ENCODE measurements at regions not wholly inside any gene's neighbourhood (a gene's known extent, or its start where the extent isn't known, plus 50 kb on each side); places are given as distances from the start of the nearest gene placed in this dataset.

DNA sequence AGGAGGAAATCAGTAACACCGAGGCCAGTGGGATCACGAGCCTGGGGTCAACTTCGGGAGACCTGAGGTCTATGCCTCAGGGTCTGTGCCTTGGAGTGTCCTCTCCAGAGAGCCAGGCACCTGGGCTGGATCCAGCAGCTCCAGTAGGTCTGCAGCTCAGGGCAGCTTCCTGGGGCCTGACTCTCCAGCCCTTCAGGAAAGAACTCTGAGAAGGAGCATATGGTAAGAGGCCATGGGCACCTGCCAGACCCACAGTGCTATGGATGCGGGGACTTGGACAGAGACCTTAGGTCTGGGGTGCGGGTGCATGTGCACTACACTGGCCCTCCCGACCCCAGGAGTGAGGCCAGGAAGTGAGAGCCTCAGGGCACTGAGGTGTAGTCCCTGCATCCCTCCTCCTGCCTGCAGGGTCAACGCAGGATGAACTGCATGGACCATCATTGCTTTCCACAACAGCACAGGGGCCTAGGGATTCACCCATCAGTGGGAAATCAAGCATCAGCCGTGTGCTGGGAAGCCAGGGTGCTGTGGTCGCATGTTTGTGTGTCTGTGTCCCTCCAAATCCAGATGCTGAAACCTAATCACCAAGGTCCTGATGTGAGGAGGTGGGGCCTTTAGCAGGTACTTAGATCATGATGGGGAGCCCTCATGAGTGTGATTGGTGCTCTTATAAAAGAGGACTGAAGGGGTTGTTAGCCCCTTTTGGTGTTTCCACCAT is 210.9 kb upstream of the CST7 start:
- H3K4me3 ChIP-seq (ENCODE audit: low read depth, low read length) = no peak overlapping the region
- TF ChIP-seq, protein P1, sequence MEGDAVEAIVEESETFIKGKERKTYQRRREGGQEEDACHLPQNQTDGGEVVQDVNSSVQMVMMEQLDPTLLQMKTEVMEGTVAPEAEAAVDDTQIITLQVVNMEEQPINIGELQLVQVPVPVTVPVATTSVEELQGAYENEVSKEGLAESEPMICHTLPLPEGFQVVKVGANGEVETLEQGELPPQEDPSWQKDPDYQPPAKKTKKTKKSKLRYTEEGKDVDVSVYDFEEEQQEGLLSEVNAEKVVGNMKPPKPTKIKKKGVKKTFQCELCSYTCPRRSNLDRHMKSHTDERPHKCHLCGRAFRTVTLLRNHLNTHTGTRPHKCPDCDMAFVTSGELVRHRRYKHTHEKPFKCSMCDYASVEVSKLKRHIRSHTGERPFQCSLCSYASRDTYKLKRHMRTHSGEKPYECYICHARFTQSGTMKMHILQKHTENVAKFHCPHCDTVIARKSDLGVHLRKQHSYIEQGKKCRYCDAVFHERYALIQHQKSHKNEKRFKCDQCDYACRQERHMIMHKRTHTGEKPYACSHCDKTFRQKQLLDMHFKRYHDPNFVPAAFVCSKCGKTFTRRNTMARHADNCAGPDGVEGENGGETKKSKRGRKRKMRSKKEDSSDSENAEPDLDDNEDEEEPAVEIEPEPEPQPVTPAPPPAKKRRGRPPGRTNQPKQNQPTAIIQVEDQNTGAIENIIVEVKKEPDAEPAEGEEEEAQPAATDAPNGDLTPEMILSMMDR (conservative IDR thresholded peaks at IDR 0.05; ENCODE audit: low read depth, low read length) = no peak
- no peak for DNase-seq (ENCODE audit: low read depth)

DNA sequence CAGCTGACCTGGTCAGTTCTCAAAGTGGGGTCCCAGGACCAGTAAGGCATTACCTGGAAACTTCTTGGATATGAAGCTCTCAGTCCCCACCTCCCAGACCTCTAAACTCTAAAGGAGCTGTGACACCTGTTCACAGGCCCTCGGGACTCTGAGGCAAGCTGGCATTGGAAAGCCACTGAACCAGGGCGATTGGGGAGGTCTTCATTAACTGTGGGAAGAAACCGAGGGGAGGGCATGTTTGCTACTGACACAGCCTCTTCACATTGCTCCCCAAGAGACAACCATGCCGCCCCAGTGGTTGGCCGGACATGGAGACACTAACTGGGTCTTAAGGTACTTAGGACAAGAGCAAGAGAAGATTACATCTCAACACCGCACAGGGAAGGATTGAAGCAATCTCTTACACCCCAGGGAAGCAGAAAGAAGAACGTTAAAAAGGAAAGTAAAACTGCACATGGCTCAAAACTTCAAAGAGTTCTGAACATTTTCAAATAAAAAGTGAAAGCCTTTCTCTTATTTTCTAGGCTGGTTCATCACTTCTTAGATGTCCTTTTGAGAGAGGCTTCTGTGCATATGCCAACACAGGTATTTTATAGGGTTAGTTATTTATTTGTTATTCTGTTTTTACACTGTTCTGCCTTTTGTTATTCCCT is 210.0 kb upstream of the CST7 start:
- no peak overlapping the region for H3K4me3 ChIP-seq (ENCODE audit: low read depth, low read length)
- DNase-seq (ENCODE audit: low read depth) = no peak
- TF ChIP-seq, protein P1 (conservative IDR thresholded peaks at IDR 0.05; ENCODE audit: low read depth, low read length) = no peak

DNA sequence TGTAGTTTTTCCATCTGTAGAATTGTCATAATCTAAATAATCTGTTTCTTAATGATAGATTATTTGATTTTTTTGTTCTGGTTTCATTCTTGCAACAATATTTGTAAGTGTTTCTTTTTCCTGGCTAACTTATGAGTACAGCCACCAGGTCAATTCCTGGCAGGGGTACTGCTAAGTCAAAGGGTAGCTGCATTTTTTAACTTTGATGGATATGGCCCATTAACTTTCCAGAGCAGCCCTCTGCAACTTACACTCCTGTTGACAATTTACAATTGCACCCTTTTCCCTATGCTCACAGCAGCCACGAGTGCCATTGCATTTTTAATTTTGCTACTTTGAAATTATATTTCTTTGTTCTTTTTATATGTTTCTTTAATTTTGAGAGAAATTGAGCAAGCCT is 209.3 kb upstream of the CST7 start:
- no peak overlapping the region for H3K4me3 ChIP-seq (ENCODE audit: low read depth, low read length)
- DNase-seq (ENCODE audit: low read depth) = no peak
- TF ChIP-seq, protein P1 (conservative IDR thresholded peaks at IDR 0.05; ENCODE audit: low read depth, low read length) = no peak

DNA sequence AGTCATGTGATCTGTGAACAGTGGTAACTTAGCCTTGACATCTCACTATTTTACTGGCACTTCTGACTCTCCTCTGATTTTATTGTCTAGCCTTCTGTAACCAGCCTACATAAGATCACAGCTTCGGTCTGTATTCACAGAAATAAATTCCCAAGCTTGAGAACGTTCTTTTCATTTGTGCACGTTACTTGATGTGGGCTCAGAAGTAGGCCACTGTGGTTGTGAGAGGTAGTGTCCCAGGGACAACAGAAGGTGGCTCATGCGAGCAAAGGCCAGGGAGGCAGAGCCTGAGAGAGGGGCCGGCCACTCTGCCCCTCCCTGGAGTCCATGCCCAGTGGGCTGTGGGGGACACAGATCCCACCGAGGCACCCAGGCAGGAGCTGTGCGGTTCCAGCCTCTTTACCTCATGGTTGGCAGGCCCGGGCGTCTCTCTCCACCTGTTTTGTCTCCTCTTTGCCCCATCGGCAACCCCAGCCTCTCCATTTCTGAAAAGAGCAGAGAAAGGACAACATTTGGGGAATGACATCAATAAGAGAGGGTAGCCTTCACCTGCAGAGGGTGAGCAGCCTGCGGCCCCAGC is 207.5 kb upstream of the CST7 start:
- no peak for DNase-seq (ENCODE audit: low read depth)
- TF ChIP-seq, protein P1 (conservative IDR thresholded peaks at IDR 0.05; ENCODE audit: low read depth, low read length) = no peak
- H3K4me3 ChIP-seq (ENCODE audit: low read depth, low read length) = no peak overlapping the region

DNA sequence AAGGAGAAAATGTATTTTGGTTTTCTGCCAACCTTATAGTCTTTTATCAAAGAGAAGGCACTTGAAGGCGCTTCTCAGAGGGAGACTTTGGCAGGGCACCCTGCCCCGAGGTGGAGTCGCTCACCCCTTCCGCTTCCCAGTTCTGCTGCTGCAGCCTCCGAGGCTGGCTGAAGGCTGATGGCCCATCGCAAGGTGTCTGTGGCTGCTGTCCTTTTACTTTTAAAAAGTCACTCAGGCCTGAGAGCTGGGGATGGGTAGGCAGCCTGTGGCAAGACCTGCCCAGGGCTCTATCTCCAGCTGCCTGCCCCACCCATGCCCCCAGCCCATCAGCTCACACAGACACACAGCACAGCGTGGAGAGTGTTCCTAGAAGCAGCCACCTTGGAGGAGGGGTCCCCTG is 206.6 kb upstream of the CST7 start:
- DNase-seq (ENCODE audit: low read depth) = no peak
- no peak overlapping the region for H3K4me3 ChIP-seq (ENCODE audit: low read depth, low read length)
- TF ChIP-seq, protein P1 (conservative IDR thresholded peaks at IDR 0.05; ENCODE audit: low read depth, low read length) = no peak

DNA sequence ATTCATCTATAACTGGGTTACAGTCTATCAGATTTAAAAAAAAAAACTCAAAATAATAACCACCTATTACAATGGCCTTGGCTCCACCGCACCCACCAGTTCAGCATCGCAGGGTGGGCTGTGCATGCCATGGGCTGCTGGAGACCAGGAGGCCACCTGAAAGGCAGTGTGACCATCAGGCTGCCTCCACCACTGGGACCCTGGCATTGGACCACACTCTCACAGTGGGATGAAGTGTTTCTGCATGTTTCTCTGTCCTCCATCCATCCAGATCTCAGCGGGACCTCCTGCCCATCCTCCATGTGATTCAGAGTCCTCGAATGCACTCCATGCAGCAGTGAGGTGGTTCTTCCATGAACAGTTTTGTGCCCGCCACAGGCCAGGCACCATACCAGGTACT is 206.1 kb upstream of the CST7 start:
- H3K4me3 ChIP-seq (ENCODE audit: low read depth, low read length) = no peak overlapping the region
- TF ChIP-seq, protein P1 (conservative IDR thresholded peaks at IDR 0.05; ENCODE audit: low read depth, low read length) = no peak
- no peak for DNase-seq (ENCODE audit: low read depth)

All from epithelial cell of proximal tubule (primary cell).